ENCODE measurements at regions not wholly inside any gene's neighbourhood (a gene's known extent, or its start where the extent isn't known, plus 50 kb on each side); places are given as distances from the start of the nearest gene placed in this dataset.

DNA sequence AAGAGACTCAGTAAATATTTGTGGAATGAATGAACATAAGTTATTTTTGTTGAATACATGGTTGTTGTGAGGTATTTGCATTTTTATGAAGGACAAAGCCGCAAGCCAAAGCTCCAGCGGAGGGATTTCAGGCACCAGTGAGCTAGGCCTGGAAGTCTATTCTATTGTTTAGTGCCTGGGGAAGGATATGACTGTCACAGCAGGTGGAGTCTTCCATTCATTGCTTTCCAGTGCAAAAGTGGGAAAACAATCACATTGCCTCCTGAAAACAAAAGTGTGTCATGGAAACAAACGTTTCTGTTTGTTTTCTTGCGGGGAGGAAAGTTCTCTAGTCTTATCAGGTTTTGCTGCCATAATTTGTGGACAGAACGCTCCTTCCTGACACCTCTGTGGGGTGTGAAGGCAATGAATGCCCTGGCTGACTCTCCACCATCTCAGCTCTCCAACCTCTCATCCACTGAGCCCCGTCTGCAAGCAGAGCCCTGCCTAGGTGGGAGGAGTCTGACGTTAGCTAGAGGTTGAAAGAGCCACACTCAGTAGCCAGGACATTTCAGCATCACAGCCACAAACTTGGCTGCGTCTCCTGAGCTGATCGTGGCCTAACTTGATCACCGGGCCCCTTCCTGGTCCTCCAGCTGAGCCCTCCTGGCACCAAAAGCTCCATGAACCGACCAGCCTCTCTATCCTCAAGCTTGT lies 739.1 kb downstream of the MATN1 start:
- DNase-seq (ENCODE audit: low spot score), result no peak

DNA sequence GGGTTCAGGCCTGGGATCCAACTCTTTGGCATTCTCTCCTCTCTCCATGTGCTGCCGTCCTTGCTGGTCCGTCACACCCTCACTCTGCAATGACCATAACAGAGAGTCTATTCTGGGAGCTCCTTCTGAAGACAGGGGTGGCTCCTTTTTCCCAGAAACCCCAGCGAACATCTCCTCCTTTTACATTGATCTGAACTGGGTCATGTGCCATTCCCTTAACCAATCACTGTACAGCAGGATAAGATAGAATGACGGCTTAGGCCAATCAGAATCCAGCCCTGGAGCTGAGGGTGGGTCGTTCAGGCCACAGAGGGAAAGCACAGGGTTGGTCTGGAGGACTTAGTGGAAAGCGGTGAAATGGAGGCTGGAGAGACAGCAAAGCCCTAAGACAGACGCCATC lies 740.1 kb downstream of the MATN1 start:
- DNase-seq (ENCODE audit: low spot score), result no peak

GRCh38 chr1:29981586-29982239 lies 741.7 kb downstream of the MATN1 start:
- no peak for DNase-seq (ENCODE audit: low spot score)

- no peak for DNase-seq (ENCODE audit: low spot score)
These were observed 741.2 kb downstream of the PTPRU start for GRCh38 chr1:29977550-29977949.

- no peak for DNase-seq (ENCODE audit: low spot score)
These were observed 738.8 kb downstream of the PTPRU start for GRCh38 chr1:29975036-29975694.

DNA sequence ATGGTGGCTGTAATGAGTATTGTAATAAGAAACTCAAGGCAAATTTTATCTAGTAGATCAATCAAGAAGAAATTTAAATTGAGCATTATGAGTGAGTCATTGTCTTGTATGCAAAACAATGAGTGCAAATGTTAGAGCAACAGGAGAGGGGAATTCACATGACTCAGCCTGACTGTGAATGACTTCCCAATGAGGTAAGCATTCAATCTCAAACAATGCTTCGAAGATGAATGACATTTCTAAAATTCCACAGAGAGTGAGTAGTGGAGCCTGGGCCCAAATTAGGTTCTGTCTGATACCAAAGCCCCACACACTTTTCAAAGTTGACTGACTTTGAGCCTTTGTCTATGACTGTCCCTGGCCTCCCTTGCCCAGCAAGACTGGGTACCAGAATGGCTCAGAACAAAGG lies 738.0 kb downstream of the PTPRU start:
- DNase-seq (ENCODE audit: low spot score), result no peak

DNA sequence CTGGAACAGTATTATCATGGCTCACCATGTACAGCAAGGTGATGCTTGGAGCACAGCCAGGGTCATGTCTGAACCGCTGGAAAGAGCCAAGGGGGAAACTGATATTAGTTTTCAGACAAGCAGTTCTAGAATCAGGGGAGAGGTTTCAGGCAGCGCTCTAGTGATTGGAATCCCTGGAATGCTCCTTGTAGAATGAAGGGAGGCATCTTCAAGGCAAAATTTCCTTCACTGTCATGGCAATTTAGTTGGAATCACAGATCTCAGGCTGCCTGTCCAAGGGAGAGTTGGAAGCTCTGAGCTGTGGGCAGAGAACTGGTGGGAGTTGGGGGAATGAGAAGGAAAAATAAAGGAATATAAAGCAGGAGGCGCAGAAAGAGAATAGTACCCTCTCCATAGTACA lies 737.1 kb downstream of the PTPRU start:
- DNase-seq (ENCODE audit: low spot score), result no peak

DNA sequence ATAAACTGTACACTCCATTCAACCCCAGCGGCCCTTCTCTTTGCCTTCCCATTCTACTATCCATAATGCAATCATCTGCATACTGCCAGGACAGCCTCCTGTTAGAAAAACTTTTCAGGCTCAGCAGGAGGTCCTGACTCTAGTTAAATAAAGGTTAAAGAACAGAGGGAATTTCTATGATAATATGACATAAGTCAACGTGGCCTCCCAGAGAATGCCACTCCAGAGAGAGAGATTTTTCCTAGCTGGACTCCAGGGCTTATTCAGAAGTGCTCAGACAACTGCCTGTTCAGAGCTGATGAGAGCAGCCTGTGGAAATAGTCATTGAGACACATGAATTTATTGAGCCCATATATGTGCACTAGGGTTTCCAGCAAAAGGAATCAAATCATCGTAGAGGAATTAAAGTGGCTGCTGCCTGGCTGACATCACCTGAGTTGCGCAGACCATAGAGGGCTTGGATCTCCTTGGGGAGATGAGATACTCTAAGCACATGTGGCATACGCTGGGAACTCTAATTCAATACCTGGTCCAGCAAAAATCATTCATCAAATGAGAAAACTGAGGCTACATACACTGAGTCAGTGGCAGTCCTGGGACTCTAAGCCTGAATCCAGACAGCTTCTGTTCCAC lies 736.2 kb downstream of the PTPRU start:
- no peak for DNase-seq (ENCODE audit: low spot score)

DNA sequence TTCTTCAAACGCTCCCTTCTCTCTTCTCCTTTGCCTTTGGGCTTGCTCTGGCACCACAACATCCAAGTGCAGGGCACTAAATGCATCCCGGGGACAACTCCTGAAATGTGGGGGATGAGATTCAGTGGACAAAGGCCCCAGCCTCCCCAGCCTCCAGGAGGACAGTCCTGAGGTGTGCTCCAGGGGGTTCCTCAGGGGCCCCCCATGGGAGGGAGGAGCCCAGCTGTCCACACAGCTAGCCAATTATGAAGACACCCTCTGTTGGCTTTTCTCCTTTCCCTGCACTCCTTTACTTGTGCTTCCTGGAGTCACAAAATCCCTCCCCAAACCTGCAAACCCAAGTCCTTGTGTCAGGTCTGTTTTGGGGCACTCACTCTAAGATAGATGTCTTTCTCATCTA lies 735.4 kb downstream of the PTPRU start:
- DNase-seq (ENCODE audit: low spot score), result no peak

GRCh38 chr1:29970747-29971325 lies 734.5 kb downstream of the PTPRU start:
- DNase-seq (ENCODE audit: low spot score), result no peak

DNA sequence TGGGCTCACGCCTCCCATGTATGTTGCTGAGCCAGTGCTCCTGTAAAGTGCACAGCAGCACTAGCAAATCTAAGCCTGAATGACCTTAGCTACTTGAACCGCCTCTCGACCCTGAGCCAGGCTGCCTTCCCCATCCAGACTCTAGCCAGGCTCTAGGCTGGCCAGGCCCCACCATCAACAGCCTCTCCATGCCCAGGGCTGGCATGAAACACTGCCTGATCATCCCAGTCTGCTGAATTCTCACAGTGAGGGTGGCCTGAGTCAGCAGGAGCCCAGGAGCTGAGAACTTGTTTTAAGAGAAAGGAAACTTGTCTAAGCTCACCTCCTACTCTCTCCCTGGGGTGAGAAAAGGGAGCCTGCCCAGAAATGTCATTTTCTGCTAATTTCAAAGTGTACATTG lies 733.3 kb downstream of the PTPRU start:
- no peak for DNase-seq (ENCODE audit: low spot score)

GRCh38 chr1:29967261-29967660 lies 730.9 kb downstream of the PTPRU start:
- no peak for DNase-seq (ENCODE audit: low spot score)

- no peak for DNase-seq (ENCODE audit: low spot score)
These were observed 730.3 kb downstream of the PTPRU start for GRCh38 chr1:29966526-29967045.

DNA sequence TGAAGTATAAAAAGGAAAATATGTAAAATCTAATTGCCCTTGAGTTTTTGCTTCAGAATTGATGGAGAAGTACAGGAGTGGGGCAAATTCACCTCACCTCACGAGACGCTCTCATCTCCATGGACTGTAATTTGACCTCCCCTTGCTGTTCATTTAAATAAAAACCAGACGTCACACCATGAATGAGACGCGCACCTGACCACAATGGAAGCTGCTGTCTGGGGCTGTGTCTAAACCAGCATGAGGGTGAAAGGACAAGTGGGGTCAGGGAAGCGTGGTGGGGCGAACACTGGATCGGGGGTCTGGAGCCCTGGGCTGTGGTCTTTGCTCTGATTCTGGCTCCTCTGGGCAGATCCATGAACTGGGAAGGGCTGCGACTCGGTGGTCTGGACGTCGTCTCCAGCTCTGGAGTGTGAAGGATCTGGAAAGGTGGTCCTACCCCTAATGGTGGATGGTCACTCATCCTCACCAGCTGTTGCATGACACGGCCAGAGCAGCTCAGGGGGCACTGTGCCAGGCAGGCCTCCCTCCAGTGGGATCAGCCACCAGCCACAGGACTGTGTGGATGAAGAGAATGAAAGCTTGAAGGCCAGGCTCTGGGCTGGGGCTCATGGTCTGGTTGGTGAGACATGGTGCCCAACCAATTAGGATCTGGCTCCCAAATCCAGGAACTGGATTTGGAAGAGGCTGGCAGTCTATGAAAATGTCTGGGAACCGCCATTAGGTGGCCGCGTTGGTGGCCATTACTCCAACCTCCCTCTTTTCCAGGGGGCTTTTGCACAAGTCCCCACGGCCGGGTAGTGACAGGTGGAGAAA lies 728.6 kb downstream of the PTPRU start:
- no peak for DNase-seq (ENCODE audit: low spot score)

GRCh38 chr1:29963946-29964345 lies 727.6 kb downstream of the PTPRU start:
- no peak for DNase-seq (ENCODE audit: low spot score)

DNA sequence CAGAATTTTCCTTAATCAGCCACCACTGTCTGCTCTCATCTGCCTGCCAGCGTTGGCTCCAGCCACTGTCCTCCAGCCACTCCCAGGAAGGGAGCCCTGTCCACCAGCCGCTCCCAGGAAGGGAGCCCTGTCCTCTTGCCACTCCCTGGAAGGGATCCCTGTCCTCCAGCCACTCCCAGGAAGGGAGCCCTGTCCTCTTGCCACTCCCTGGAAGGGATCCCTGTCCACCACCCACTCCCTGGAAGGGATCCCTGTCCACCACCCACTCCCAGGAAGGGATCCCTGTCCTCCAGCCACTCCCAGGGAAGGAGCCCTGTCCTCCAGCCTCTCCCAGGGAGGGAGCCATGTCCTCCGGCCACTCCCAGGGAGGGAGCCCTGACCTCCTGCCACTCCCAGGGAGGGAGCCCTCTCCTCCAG lies 726.5 kb downstream of the PTPRU start:
- DNase-seq (ENCODE audit: low spot score), result no peak

DNA sequence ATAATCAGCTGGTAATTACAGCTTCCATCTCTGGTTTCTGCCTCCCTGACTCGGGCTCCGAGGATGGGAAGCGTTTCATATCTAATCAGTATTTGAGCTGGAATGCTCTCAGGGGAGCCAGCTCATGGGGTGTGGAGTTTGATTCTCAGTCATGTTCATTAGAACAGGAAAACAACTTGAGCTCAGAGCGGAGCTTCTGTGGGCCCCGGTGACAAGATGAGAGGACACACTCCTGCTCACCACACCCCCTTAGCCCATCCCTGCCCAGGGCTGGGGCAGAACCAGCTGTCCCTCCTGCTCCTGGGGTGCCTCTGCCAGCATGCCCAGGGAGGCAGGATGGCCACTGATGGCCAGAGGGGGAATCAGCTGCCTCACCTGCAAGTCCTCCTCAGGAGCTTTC lies 726.0 kb downstream of the PTPRU start:
- DNase-seq (ENCODE audit: low spot score), result no peak

GRCh38 chr1:29961293-29962059 lies 725.2 kb downstream of the PTPRU start:
- DNase-seq (ENCODE audit: low spot score), result no peak

DNA sequence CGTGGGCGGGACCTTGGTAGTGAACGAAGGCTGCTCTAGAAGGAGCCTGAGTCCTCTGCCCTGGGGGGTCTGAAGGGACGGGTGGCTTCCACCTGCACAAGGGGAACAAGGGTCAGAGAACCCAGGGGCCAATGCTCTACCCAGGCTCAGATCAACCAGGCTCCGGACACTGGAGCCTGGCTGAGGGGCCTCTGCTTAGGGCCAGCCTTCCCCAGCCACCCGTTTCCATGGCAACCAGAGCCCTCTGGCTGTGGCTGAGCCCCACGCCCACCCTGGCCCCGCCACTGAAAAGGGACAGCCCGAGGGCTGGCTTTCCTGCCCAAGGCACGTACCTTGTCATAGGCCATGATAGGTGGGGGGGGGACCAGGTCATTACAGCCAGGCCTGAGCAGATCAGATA lies 724.6 kb downstream of the PTPRU start:
- DNase-seq (ENCODE audit: low spot score), result no peak

DNA sequence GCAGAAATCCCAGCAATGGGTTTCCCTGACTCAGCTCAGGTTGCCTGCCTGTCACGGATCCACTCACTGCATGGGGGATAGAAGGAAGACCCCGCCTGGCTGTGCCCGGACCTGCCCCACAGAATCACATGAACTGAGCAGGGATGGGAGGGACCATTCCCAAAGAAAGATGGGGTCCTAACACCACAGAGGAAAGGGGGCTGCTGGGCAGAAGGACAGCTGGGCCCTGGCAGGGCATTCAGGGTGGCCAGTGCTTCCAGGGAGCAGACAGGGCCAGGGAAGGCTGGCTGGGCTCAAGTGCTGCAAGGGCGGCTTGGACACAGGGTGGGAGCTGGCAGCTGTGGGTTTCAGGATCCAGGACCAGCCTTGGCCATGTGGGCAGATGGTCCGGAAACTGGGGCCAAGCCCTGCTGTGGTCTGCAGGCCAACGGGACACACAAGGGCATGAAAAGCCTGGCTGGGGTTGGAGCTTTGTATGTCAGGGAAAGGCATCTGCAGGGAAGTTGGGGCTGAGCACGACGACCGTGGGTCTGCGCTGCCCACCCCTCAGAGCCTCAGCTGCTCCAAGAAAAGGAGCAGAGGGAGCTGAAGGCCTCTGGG lies 723.9 kb downstream of the PTPRU start:
- DNase-seq (ENCODE audit: low spot score), result no peak

All from SK-N-DZ (cell line).